ENCODE measurements at regions not wholly inside any gene's neighbourhood (a gene's known extent, or its start where the extent isn't known, plus 50 kb on each side); places are given as distances from the start of the nearest gene placed in this dataset.
"Not testable (repeated sequence)": the region's sequence is repeated elsewhere in the genome, so short reads cannot be mapped to it uniquely, and the experiment has no call there.

- peaks cover 8% of the 10 kb centered on the region for H3K27me3 Mint-ChIP-seq
- no peak for ATAC-seq (replicated peaks)
- H3K9me3 Mint-ChIP-seq = no peaks in the 10 kb centered on the region
- no peak overlapping the region for H3K4me3 Mint-ChIP-seq
- no peaks in the 10 kb centered on the region for H3K4me1 Mint-ChIP-seq
- no peaks in the 10 kb centered on the region for H3K36me3 Mint-ChIP-seq (ENCODE audit: low read depth)
- no peak overlapping the region for H3K27ac Mint-ChIP-seq
Measured at GRCh38 chr18:78479443-78479842, 500.2 kb upstream of the SALL3 start.

DNA sequence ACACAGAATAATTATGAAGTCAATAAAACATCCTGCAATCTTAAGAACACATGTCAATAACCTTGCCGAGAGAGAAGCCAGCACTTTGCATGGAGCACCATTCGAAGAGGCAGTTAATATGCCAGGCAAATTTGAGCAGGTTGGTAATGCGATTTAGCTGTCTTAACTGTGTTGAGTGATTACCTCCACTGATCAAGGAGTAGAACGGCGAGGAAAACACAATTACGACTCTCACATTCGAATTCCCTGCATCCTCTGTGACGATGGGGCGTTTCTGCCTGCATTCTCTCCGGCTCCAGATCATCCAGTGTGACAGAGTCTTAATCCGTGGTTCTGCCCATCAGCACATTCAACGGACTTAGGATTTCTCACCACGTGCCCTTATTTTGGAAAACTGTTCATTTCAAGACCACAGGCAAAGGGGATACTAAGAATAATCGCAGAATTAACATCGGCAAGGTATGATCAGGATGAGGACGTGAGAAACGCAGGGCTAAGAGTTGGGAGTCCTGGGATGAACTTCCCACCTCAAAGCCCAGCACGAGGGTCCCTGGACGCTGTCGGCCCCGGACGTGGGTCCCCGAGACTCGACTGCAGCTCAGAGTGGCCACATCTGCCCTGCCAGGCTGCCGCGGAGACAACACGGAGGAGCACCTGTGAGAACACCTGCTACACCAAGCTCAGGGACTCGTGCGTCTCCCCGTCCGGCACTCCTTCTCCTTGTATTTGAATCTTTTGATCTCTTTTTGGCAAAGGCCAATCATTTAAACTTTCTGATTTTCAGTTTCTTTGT, 499.2 kb upstream of the SALL3 start:
- Mint-ChIP-seq H3K27me3 (peaks cover 8% of the 10 kb centered on the region), H3K36me3 (ENCODE audit: low read depth) (no peaks in the 10 kb centered on the region), H3K9me3 (no peaks in the 10 kb centered on the region), H3K4me3 (no peak overlapping the region), H3K4me1 (no peaks in the 10 kb centered on the region), H3K27ac (no peak overlapping the region)
- no peak for ATAC-seq (replicated peaks)

DNA sequence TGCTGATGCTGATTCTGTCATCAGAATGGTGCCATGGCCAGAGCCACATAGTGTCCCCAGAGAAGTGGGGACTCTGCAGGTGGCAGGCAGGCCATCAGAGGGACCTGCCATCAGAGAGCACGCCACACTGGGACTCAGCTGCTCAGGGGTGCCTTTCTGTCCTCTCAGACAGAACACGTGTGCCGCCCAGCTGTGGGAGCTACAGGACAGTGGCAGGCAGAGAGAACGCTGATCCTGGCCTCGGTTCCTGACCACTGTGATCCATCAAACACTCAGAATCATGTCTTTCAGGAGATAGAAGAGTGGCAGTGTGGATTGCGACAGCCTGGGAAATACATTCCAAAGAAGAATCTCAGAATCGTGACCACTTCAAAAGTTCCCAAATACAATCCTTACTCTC, 497.2 kb upstream of the SALL3 start:
- H3K36me3 Mint-ChIP-seq (ENCODE audit: low read depth) = no peaks in the 10 kb centered on the region
- H3K27me3 Mint-ChIP-seq = peaks cover 9% of the 10 kb centered on the region
- H3K4me3 Mint-ChIP-seq = no peak overlapping the region
- H3K4me1 Mint-ChIP-seq = no peaks in the 10 kb centered on the region
- H3K9me3 Mint-ChIP-seq = no peaks in the 10 kb centered on the region
- no peak for ATAC-seq (replicated peaks)
- H3K27ac Mint-ChIP-seq = no peak overlapping the region

DNA sequence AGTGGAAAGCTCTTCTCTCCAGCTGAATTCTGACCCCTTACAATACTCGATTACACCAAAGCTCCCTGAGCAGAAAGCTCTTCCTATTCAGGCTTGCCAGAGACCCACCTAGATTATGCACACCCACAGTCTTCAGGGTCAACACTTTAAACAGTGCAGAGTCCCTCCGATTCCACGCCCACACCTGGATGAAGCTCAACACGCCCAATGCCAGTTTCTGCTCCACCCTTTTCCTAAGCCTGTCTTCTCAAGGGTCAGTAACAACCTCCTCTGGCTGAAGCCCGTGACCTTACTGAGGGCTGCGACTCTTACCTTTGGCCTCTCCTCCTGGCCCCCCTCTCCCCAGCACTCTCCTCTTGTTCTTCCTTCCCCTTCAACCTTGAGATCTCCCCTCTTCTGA, 492.0 kb upstream of the SALL3 start:
- Mint-ChIP-seq H3K4me3 (no peak overlapping the region), H3K36me3 (ENCODE audit: low read depth) (no peaks in the 10 kb centered on the region), H3K27me3 (peaks cover 8% of the 10 kb centered on the region), H3K4me1 (no peaks in the 10 kb centered on the region), H3K9me3 (no peaks in the 10 kb centered on the region), H3K27ac (no peak overlapping the region)
- no peak for ATAC-seq (replicated peaks)

- Mint-ChIP-seq H3K27me3 (peaks cover 3% of the 10 kb centered on the region), H3K4me1 (no peaks in the 10 kb centered on the region), H3K4me3 (no peak overlapping the region), H3K27ac (no peak overlapping the region), H3K36me3 (ENCODE audit: low read depth) (no peaks in the 10 kb centered on the region), H3K9me3 (no peaks in the 10 kb centered on the region)
- no peak for ATAC-seq (replicated peaks)
Measured at GRCh38 chr18:78492064-78492812, 487.4 kb upstream of the SALL3 start.

DNA sequence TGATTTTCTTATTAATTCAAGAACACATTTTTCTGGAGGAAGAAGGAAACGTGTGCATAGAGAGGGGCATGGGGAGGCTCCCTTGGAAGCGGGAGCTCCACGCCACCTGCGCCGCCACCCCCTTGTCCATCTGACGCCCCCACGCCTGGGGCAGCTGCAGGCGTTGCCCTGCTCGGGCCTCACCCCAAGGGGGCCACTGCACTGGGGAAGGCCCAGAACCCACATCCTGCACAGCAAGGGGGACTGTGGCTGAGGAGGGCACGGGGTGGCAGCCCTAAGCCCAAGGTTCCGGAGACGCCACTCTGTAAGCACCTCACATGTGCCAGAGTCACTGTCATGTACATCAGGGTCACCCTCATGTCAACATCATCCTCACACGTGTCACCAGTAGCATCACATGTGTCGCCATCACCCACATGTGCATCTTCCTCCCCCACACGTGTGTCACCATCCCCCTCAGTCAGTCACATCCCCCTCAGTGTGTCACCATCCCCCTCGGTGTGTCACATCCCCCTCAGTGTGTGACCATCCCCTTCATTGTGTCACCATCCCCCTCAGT, 486.7 kb upstream of the SALL3 start:
- Mint-ChIP-seq H3K4me3 (no peak overlapping the region), H3K9me3 (no peaks in the 10 kb centered on the region), H3K27ac (no peak overlapping the region), H3K4me1 (no peaks in the 10 kb centered on the region), H3K36me3 (ENCODE audit: low read depth) (no peaks in the 10 kb centered on the region), H3K27me3 (no peaks in the 10 kb centered on the region)
- no peak for ATAC-seq (replicated peaks)

DNA sequence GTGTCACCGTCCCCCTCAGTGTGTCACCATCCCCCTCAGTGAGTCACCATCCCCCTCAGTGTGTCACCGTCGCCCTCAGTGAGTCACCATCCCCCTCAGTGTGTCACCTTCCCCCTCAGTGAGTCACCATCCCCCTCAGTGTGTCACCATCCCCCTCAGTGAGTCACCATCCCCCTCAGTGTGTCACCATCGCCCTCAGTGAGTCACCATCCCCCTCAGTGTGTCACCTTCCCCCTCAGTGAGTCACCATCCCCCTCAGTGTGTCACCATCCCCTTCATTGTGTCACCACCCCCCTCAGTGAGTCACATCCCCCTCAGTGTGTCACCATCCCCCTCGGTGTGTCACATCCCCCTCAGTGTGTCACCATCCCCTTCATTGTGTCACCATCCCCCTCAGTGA, 486.1 kb upstream of the SALL3 start:
- not testable (repeated sequence) for H3K27ac Mint-ChIP-seq; H3K4me1 Mint-ChIP-seq; ATAC-seq (replicated peaks); H3K9me3 Mint-ChIP-seq; H3K27me3 Mint-ChIP-seq; H3K4me3 Mint-ChIP-seq; H3K36me3 Mint-ChIP-seq (ENCODE audit: low read depth)

DNA sequence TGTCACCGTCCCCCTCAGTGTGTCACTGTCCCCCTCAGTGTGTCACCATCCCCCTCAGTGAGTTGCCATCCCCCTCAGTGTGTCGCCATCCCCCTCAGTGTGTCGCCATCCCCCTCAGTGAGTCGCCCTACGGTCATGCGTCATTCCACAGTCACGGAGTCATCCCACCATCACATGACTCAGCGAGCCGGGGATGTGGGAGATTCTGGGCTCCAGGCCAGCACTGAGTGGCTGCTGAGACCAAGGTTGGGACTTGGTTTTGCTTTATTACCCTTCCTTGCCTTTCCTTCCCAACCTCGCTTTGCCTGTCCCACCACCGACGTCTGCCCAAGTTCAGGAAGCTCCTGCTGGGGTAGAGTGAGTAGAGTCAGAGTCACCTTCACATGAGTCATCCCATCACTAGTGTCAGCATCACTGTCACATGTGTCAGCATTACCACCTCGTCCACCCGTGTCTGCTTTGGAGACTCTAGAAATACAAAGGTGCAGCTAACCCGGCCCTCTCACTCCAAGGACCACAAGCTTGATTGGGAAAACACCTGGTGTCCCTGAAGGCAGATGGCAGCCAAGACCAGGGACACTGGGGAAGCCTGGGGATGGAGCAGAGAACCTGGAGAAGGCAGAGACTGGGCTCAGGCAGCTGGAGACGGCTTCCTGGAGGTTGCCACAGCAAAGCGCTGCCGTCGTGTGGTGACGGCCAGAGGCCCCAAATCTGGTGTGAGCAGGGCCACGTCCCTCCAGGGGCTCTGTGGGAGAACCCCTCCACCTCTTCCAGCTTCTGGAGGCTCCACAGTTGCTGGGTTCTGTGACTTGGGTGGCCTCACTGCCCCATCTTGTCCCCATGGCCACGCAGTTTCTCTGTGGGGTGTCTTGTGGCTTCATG, 485.2 kb upstream of the SALL3 start:
- H3K9me3 Mint-ChIP-seq = no peaks in the 10 kb centered on the region
- H3K4me1 Mint-ChIP-seq = no peaks in the 10 kb centered on the region
- no peaks in the 10 kb centered on the region for H3K36me3 Mint-ChIP-seq (ENCODE audit: low read depth)
- H3K4me3 Mint-ChIP-seq = no peak overlapping the region
- ATAC-seq (replicated peaks) = no peak
- no peaks in the 10 kb centered on the region for H3K27me3 Mint-ChIP-seq
- no peak overlapping the region for H3K27ac Mint-ChIP-seq

DNA sequence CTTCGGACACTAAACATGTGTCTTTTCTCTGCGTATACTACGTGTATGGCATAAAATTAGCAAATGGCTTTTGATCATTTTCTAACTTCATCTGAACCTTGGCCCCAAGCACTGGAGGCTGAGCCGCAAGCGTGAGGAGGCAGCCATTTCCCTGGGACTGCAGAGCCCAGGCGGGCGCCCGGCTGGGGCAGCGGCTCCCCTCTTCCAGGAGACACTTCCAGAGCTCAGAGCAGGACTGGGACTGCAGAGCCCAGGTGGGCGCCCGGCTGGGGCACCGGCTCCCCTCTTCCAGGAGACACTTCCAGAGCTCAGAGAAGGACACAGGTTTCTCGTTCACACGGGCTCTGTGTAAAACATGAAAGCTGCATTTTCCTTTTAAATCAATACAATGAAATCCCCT, 484.1 kb upstream of the SALL3 start:
- no peaks in the 10 kb centered on the region for H3K36me3 Mint-ChIP-seq (ENCODE audit: low read depth)
- no peak overlapping the region for H3K27ac Mint-ChIP-seq
- H3K27me3 Mint-ChIP-seq = no peaks in the 10 kb centered on the region
- H3K4me1 Mint-ChIP-seq = no peaks in the 10 kb centered on the region
- no peak for ATAC-seq (replicated peaks)
- no peaks in the 10 kb centered on the region for H3K9me3 Mint-ChIP-seq
- no peak overlapping the region for H3K4me3 Mint-ChIP-seq

GRCh38 chr18:78496079-78496478, 483.5 kb upstream of the SALL3 start:
- H3K4me3 Mint-ChIP-seq = no peak overlapping the region
- no peaks in the 10 kb centered on the region for H3K9me3 Mint-ChIP-seq
- H3K27ac Mint-ChIP-seq = no peak overlapping the region
- no peak for ATAC-seq (replicated peaks)
- no peaks in the 10 kb centered on the region for H3K27me3 Mint-ChIP-seq
- H3K4me1 Mint-ChIP-seq = no peaks in the 10 kb centered on the region
- no peaks in the 10 kb centered on the region for H3K36me3 Mint-ChIP-seq (ENCODE audit: low read depth)

- no peak for ATAC-seq (replicated peaks)
- H3K27me3 Mint-ChIP-seq = no peaks in the 10 kb centered on the region
- no peaks in the 10 kb centered on the region for H3K4me1 Mint-ChIP-seq
- no peak overlapping the region for H3K27ac Mint-ChIP-seq
- no peaks in the 10 kb centered on the region for H3K36me3 Mint-ChIP-seq (ENCODE audit: low read depth)
- H3K9me3 Mint-ChIP-seq = no peaks in the 10 kb centered on the region
- no peak overlapping the region for H3K4me3 Mint-ChIP-seq
Measured at GRCh38 chr18:78497641-78498040, 482.0 kb upstream of the SALL3 start.

DNA sequence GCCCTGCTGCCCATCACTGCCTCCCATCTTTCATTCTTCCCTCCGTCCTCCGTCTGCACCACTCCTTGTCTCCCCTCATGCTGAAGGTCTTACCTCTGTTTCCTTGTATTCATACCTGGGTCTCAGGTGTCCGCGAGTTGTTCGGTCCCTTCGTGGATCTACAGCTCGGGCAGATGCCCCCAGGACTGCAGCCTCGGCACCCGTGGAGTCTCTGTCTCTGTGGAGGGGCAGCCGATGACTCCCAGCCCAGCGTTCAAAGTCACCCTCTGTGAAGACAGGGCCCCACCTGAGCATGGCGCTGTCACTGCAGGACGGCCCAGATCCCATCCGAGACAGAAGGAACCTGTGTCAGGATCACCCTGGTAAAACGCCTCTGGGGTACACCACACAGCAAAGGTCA, 480.0 kb upstream of the SALL3 start:
- Mint-ChIP-seq H3K4me3 (no peak overlapping the region), H3K36me3 (ENCODE audit: low read depth) (no peaks in the 10 kb centered on the region), H3K27me3 (no peaks in the 10 kb centered on the region), H3K27ac (no peak overlapping the region), H3K4me1 (no peaks in the 10 kb centered on the region), H3K9me3 (no peaks in the 10 kb centered on the region)
- ATAC-seq (replicated peaks) = no peak

GRCh38 chr18:78501251-78501650, 478.4 kb upstream of the SALL3 start:
- Mint-ChIP-seq H3K27me3 (no peaks in the 10 kb centered on the region), H3K27ac (no peak overlapping the region), H3K9me3 (no peaks in the 10 kb centered on the region), H3K4me1 (no peaks in the 10 kb centered on the region), H3K36me3 (ENCODE audit: low read depth) (no peaks in the 10 kb centered on the region), H3K4me3 (no peak overlapping the region)
- ATAC-seq (replicated peaks) = no peak

- Mint-ChIP-seq H3K4me1 (no peaks in the 10 kb centered on the region), H3K4me3 (no peak overlapping the region), H3K27me3 (no peaks in the 10 kb centered on the region), H3K36me3 (ENCODE audit: low read depth) (no peaks in the 10 kb centered on the region), H3K9me3 (peaks cover 3% of the 10 kb centered on the region), H3K27ac (no peak overlapping the region)
- ATAC-seq (replicated peaks) = no peak
Measured at GRCh38 chr18:78503129-78503528, 476.5 kb upstream of the SALL3 start.

All from activated T-helper 17 cell treated with anti-CD3 and anti-CD28 coated beads, Interleukin-2, amount 50 U/mL, for 72 hours (primary cell).